Activated CD4-positive, alpha-beta memory T cell treated with anti-CD3 and anti-CD28 coated beads, Interleukin-2, amount 10 ng/mL, durations not matched to agents 7 days and 5 days (primary cell): ENCODE measurements at regions not wholly inside any gene's neighbourhood (a gene's known extent, or its start where the extent isn't known, plus 50 kb on each side); places are given as distances from the start of the nearest gene placed in this dataset.
"Not testable (repeated sequence)": the region's sequence is repeated elsewhere in the genome, so short reads cannot be mapped to it uniquely, and the experiment has no call there.

ENCODE experiments used
- CTCF ChIA-PET: fragments of 350-600 bp; sonication (Branson Sonifier 250); formaldehyde crosslinking; loops from one replicate; lab custom pipeline; 2021; ENCODE audit warnings: antibody characterized with exemption, inconsistent platforms; lab: Charles Lee
- POLR2A ChIA-PET: fragments of 350-600 bp; sonication (Branson Sonifier 250); formaldehyde crosslinking; loops from one replicate; lab custom pipeline; 2021; ENCODE audit warnings: antibody characterized with exemption; lab: Charles Lee
- DNase-seq: peaks from one replicate; pipeline ENCODE4 v3.0.0-alpha.2; 2020
- H3K27ac Mint-ChIP-seq: one replicate; pipeline ENCODE4 v1.8.0; 2021; ENCODE audit warnings: mild to moderate bottlenecking, mixed read lengths
- H3K27me3 Mint-ChIP-seq: one replicate; pipeline ENCODE4 v1.8.0; 2021; ENCODE audit warnings: mixed read lengths
- H3K36me3 Mint-ChIP-seq: one replicate; pipeline ENCODE4 v1.8.0; 2021; ENCODE audit warnings: low read depth, mixed read lengths
- H3K4me1 Mint-ChIP-seq: one replicate; pipeline ENCODE4 v1.8.0; 2021; ENCODE audit warnings: mixed read lengths
- H3K4me3 Mint-ChIP-seq: one replicate; pipeline ENCODE4 v1.8.0; 2021; ENCODE audit warnings: mild to moderate bottlenecking, mixed read lengths
- H3K9me3 Mint-ChIP-seq: one replicate; pipeline ENCODE4 v1.8.0; 2021; ENCODE audit warnings: mixed read lengths

GRCh38 chr11:134982432-134982831 lies 570.4 kb upstream of the B3GAT1 start:
- H3K4me3 Mint-ChIP-seq, CTCF ChIA-PET, H3K9me3 Mint-ChIP-seq, DNase-seq, H3K27me3 Mint-ChIP-seq, POLR2A ChIA-PET, H3K36me3 Mint-ChIP-seq, H3K27ac Mint-ChIP-seq: not testable (repeated sequence)
- peaks cover 11% of the 10 kb centered on the region for H3K4me1 Mint-ChIP-seq

- H3K4me1 Mint-ChIP-seq: peaks cover 11% of the 10 kb centered on the region
- POLR2A ChIA-PET: no interaction called here
- H3K9me3 Mint-ChIP-seq: no peaks in the 10 kb centered on the region
Observed at GRCh38 chr11:134981835-134982234, 569.8 kb upstream of the B3GAT1 start.

GRCh38 chr11:134980819-134981710 lies 569.0 kb upstream of the B3GAT1 start:
- H3K27me3 Mint-ChIP-seq: no peaks in the 10 kb centered on the region
- no peaks in the 10 kb centered on the region for H3K36me3 Mint-ChIP-seq
- peaks cover 11% of the 10 kb centered on the region for H3K4me1 Mint-ChIP-seq
- ChIA-PET CTCF (no interaction called here), POLR2A (no interaction called here)
- no peak for DNase-seq
- H3K4me3 Mint-ChIP-seq: no peak overlapping the region
- H3K9me3 Mint-ChIP-seq: no peaks in the 10 kb centered on the region
- H3K27ac Mint-ChIP-seq: no peak overlapping the region

More at GRCh38 chr11:134981835-134982234, 569.8 kb upstream of the B3GAT1 start:
- no peaks in the 10 kb centered on the region for H3K36me3 Mint-ChIP-seq
- no peak for DNase-seq
- H3K27ac Mint-ChIP-seq: no peak overlapping the region
- H3K27me3 Mint-ChIP-seq: no peaks in the 10 kb centered on the region
- CTCF ChIA-PET: no interaction called here
- no peak overlapping the region for H3K4me3 Mint-ChIP-seq

GRCh38 chr11:134979089-134979457 lies 567.0 kb upstream of the B3GAT1 start:
- DNase-seq, CTCF ChIA-PET, H3K27ac Mint-ChIP-seq: not testable (repeated sequence)

GRCh38 chr11:134978388-134979088 lies 566.5 kb upstream of the B3GAT1 start:
- no peak for DNase-seq
- peaks cover 2% of the 10 kb centered on the region for H3K9me3 Mint-ChIP-seq
- ChIA-PET POLR2A (no interaction called here), CTCF (no interaction called here)
- no peaks in the 10 kb centered on the region for H3K27me3 Mint-ChIP-seq
- no peaks in the 10 kb centered on the region for H3K36me3 Mint-ChIP-seq
- H3K4me3 Mint-ChIP-seq: no peak overlapping the region
- no peaks in the 10 kb centered on the region for H3K4me1 Mint-ChIP-seq
- no peak overlapping the region for H3K27ac Mint-ChIP-seq

More at GRCh38 chr11:134979089-134979457, 567.0 kb upstream of the B3GAT1 start:
- H3K4me3 Mint-ChIP-seq, H3K9me3 Mint-ChIP-seq, H3K36me3 Mint-ChIP-seq, H3K4me1 Mint-ChIP-seq, POLR2A ChIA-PET, H3K27me3 Mint-ChIP-seq: not testable (repeated sequence)

GRCh38 chr11:134976551-134976950 lies 564.5 kb upstream of the B3GAT1 start:
- H3K36me3 Mint-ChIP-seq: no peaks in the 10 kb centered on the region
- peaks cover 2% of the 10 kb centered on the region for H3K9me3 Mint-ChIP-seq
- no peak overlapping the region for H3K4me3 Mint-ChIP-seq
- no peak overlapping the region for H3K27ac Mint-ChIP-seq
- H3K27me3 Mint-ChIP-seq: no peaks in the 10 kb centered on the region
- ChIA-PET CTCF (no interaction called here), POLR2A (no interaction called here)
- DNase-seq: no peak
- no peaks in the 10 kb centered on the region for H3K4me1 Mint-ChIP-seq

- H3K36me3 Mint-ChIP-seq: no peaks in the 10 kb centered on the region
- POLR2A ChIA-PET: no interaction called here
- no peaks in the 10 kb centered on the region for H3K27me3 Mint-ChIP-seq
- CTCF ChIA-PET: no interaction called here
- no peak overlapping the region for H3K4me3 Mint-ChIP-seq
- H3K4me1 Mint-ChIP-seq: no peaks in the 10 kb centered on the region
- DNase-seq: no peak
- no peak overlapping the region for H3K27ac Mint-ChIP-seq
- H3K9me3 Mint-ChIP-seq: peaks cover 2% of the 10 kb centered on the region
Observed at GRCh38 chr11:134975866-134976376, 563.9 kb upstream of the B3GAT1 start.

- H3K4me3 Mint-ChIP-seq: no peak overlapping the region
- ChIA-PET POLR2A (no interaction called here), CTCF (no interaction called here)
- H3K9me3 Mint-ChIP-seq: peaks cover 2% of the 10 kb centered on the region
- H3K4me1 Mint-ChIP-seq: no peaks in the 10 kb centered on the region
- no peak for DNase-seq
- no peaks in the 10 kb centered on the region for H3K36me3 Mint-ChIP-seq
- H3K27ac Mint-ChIP-seq: no peak overlapping the region
- no peaks in the 10 kb centered on the region for H3K27me3 Mint-ChIP-seq
Observed at GRCh38 chr11:134973801-134974200, 561.8 kb upstream of the B3GAT1 start.

GRCh38 chr11:134971381-134971780 lies 559.3 kb upstream of the B3GAT1 start:
- Mint-ChIP-seq H3K27ac (no peak overlapping the region), H3K4me1 (no peaks in the 10 kb centered on the region), H3K4me3 (no peak overlapping the region), H3K36me3 (no peaks in the 10 kb centered on the region), H3K9me3 (peaks cover 2% of the 10 kb centered on the region), H3K27me3 (peaks cover 3% of the 10 kb centered on the region)
- ChIA-PET CTCF (no interaction called here), POLR2A (no interaction called here)
- no peak for DNase-seq

GRCh38 chr11:134967746-134968145 lies 555.7 kb upstream of the B3GAT1 start:
- Mint-ChIP-seq H3K36me3 (no peaks in the 10 kb centered on the region), H3K27me3 (peaks cover 6% of the 10 kb centered on the region), H3K4me1 (no peaks in the 10 kb centered on the region), H3K27ac (no peak overlapping the region), H3K4me3 (no peak overlapping the region), H3K9me3 (no peaks in the 10 kb centered on the region)
- DNase-seq: no peak
- ChIA-PET POLR2A (no interaction called here), CTCF (no interaction called here)

GRCh38 chr11:134961386-134961785 lies 549.3 kb upstream of the B3GAT1 start:
- H3K36me3 Mint-ChIP-seq, DNase-seq, H3K27ac Mint-ChIP-seq, H3K4me3 Mint-ChIP-seq, H3K4me1 Mint-ChIP-seq, POLR2A ChIA-PET, CTCF ChIA-PET, H3K9me3 Mint-ChIP-seq, H3K27me3 Mint-ChIP-seq: not testable (repeated sequence)

- no peak for DNase-seq
- CTCF ChIA-PET: no interaction called here
- H3K9me3 Mint-ChIP-seq: no peaks in the 10 kb centered on the region
- H3K4me3 Mint-ChIP-seq: no peak overlapping the region
- H3K4me1 Mint-ChIP-seq: no peaks in the 10 kb centered on the region
- no peaks in the 10 kb centered on the region for H3K36me3 Mint-ChIP-seq
- POLR2A ChIA-PET: no interaction called here
- no peak overlapping the region for H3K27ac Mint-ChIP-seq
- H3K27me3 Mint-ChIP-seq: no peaks in the 10 kb centered on the region
Observed at GRCh38 chr11:134958870-134959269, 546.8 kb upstream of the B3GAT1 start.

- Mint-ChIP-seq H3K36me3 (no peaks in the 10 kb centered on the region), H3K4me1 (no peaks in the 10 kb centered on the region), H3K27ac (no peak overlapping the region), H3K27me3 (no peaks in the 10 kb centered on the region), H3K9me3 (no peaks in the 10 kb centered on the region), H3K4me3 (no peak overlapping the region)
- no peak for DNase-seq
- ChIA-PET POLR2A (no interaction called here), CTCF (no interaction called here)
Observed at GRCh38 chr11:134958336-134958640, 546.2 kb upstream of the B3GAT1 start.
